K562 (cell line): ENCODE measurements at regions not wholly inside any gene's neighbourhood (a gene's known extent, or its start where the extent isn't known, plus 50 kb on each side); places are given as distances from the start of the nearest gene placed in this dataset.

Experiments
- ARID3B ChIP-seq: fragments of 250-450 bp; sonication (Bioruptor Pico); IDR thresholded peaks from 2 replicates; pipeline ENCODE4 v1.4.0; 2020; ENCODE audit warnings: borderline replicate concordance
- ATF3 ChIP-seq, 2 experiments: fragments of 450-650 bp in 1 of 2; sonication (generic) in 1 of 2; formaldehyde crosslinking in 1 of 2; IDR thresholded peaks in 1 of 2; conservative IDR thresholded peaks in 1 of 2; 2 replicates each; pipeline versions ENCODE4 v1.6.1 to v1.8.1; 2016 to 2023; ENCODE audit warnings: mild to moderate bottlenecking in 2 of 2, moderate library complexity in 2 of 2, inconsistent platforms in 1 of 2, missing genetic modification reagents in 1 of 2
- BDP1 ChIP-seq: IDR thresholded peaks from 3 replicates; pipeline ENCODE4 v1.6.1; 2011; ENCODE audit not compliant: insufficient read length, insufficient read depth
- FOSL1 ChIP-seq: fragments of 200-800 bp; sonication (Bioruptor generic); conservative IDR thresholded peaks from 2 replicates; pipeline ENCODE4 v1.6.1; 2016; ENCODE audit warnings: missing genetic modification characterization, missing compliant biosample characterization
- HDAC3 ChIP-seq: fragments of 450-650 bp; IDR thresholded peaks from 2 replicates; pipeline ENCODE4 v1.6.1; 2018; ENCODE audit warnings: borderline replicate concordance, mild to moderate bottlenecking, moderate library complexity; ENCODE audit not compliant: partially characterized antibody
- SP1 ChIP-seq: sonication (generic); formaldehyde crosslinking; IDR thresholded peaks from 2 replicates; pipeline ENCODE4 v1.8.1; 2022; ENCODE audit warnings: mild to moderate bottlenecking, missing genetic modification reagents
- ZNF280A ChIP-seq: fragments of 450-650 bp; IDR thresholded peaks from 2 replicates; pipeline ENCODE4 v1.6.1; 2018; ENCODE audit warnings: mild to moderate bottlenecking, low read depth; ENCODE audit not compliant: partially characterized antibody
- ZNF398 ChIP-seq: fragments of 250-450 bp; sonication (Bioruptor Pico); IDR thresholded peaks from 2 replicates; pipeline ENCODE4 v1.8.0; 2021; ENCODE audit warnings: moderate library complexity, mild to moderate bottlenecking, inconsistent platforms

- no peak for TF ChIP-seq ARID3B (CRISPR knock-in tag)
- no peak for TF ChIP-seq ZNF280A
- TF ChIP-seq FOSL1 (tag), result peak; percentile 85
- no peak for TF ChIP-seq ZNF398 (CRISPR knock-in tag)
- no peak for TF ChIP-seq HDAC3
- peak; percentile 49; the same call in 1 of the 2 replicates for TF ChIP-seq ATF3 (IDR thresholded peaks at IDR 0.05)
- TF ChIP-seq ATF3 (CRISPR knock-in tag; conservative IDR thresholded peaks at IDR 0.05), result no peak
- no peak for TF ChIP-seq SP1 (CRISPR knock-in tag)
- no peak for TF ChIP-seq BDP1
These were observed 83.4 kb upstream of the PPP1R9A start (continued) for GRCh38 chr7:94823947-94824346.
